Memory B cell (primary cell): ENCODE measurements at regions not wholly inside any gene's neighbourhood (a gene's known extent, or its start where the extent isn't known, plus 50 kb on each side); places are given as distances from the start of the nearest gene placed in this dataset.

Experiments used
- ATAC-seq: fragments of 150-1000 bp; cut with Tn5 transposase; 2 replicates; pipeline ENCODE4 v1.10.0; 2021; ENCODE audit warnings: low read depth, mild to moderate bottlenecking, moderate library complexity
- DNase-seq, 2 donors: peaks; one replicate each; pipeline ENCODE4 v3.0.0; 2022; ENCODE audit warnings: low spot score in 2 of 2
- H3K27ac Mint-ChIP-seq: one replicate; pipeline ENCODE4 v1.8.0; 2022; ENCODE audit warnings: mild to moderate bottlenecking, moderate library complexity, mixed read lengths
- H3K27me3 Mint-ChIP-seq: one replicate; pipeline ENCODE4 v1.8.0; 2022; ENCODE audit warnings: mixed read lengths
- H3K36me3 Mint-ChIP-seq: one replicate; pipeline ENCODE4 v1.8.0; 2022; ENCODE audit warnings: mild to moderate bottlenecking, mixed read lengths
- H3K4me1 Mint-ChIP-seq: one replicate; pipeline ENCODE4 v1.8.0; 2022; ENCODE audit warnings: mixed read lengths
- H3K4me3 Mint-ChIP-seq: one replicate; pipeline ENCODE4 v1.8.0; 2022; ENCODE audit warnings: mild to moderate bottlenecking, moderate library complexity, mixed read lengths
- H3K9me3 Mint-ChIP-seq: one replicate; pipeline ENCODE4 v1.8.0; 2022; ENCODE audit warnings: mixed read lengths

DNA sequence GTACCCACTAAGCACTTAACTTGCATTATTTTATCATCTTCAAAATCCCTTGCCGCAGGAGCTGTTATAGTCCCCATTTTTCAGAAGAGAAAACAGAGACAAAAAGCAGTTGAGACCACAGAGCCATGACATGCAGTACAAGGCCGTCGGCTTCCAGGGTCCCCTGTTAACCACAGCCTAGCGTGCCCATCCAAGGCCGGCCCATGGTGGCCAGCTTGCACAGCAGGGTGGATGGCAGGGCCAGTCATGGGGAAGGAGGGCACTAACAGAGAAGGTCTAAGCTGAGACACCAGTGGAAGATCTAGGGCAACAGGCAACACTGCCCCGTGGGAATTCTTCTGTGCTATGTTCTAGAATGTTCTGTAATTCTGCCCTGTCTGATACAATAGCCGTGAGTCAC, 192.6 kb upstream of the ID2 start:
- no peaks in the 10 kb centered on the region for H3K9me3 Mint-ChIP-seq
- H3K4me3 Mint-ChIP-seq, result no peak overlapping the region
- H3K4me1 Mint-ChIP-seq, result peaks cover 15% of the 10 kb centered on the region
- peaks cover 2% of the 10 kb centered on the region for H3K36me3 Mint-ChIP-seq
- no peak overlapping the region for H3K27ac Mint-ChIP-seq
- no peak for DNase-seq
- ATAC-seq, result no peak
- H3K27me3 Mint-ChIP-seq, result peaks cover 27% of the 10 kb centered on the region

DNA sequence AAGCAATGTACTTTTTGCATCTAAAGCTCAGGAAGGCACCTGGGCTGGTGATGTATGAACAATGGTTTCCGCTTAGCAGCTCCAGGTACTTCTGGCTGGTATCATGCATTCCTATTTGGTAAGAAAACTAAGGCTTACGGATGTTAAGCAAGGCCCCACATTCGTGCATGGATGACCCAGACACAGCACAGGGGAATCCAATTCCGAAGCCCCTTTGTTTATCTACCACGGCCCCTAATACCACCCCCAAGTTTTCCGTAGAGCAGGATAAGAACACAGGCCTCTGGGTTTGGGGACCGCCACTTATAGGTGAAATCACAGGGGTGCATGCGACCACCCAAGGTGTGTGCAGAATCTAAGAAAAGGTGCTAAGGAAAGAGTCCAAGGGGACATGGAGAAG, 192.1 kb upstream of the ID2 start:
- H3K4me1 Mint-ChIP-seq, result peaks cover 15% of the 10 kb centered on the region
- no peak for ATAC-seq
- no peaks in the 10 kb centered on the region for H3K9me3 Mint-ChIP-seq
- no peak overlapping the region for H3K27ac Mint-ChIP-seq
- H3K27me3 Mint-ChIP-seq, result peaks cover 28% of the 10 kb centered on the region
- peaks cover 2% of the 10 kb centered on the region for H3K36me3 Mint-ChIP-seq
- no peak for DNase-seq
- no peak overlapping the region for H3K4me3 Mint-ChIP-seq

DNA sequence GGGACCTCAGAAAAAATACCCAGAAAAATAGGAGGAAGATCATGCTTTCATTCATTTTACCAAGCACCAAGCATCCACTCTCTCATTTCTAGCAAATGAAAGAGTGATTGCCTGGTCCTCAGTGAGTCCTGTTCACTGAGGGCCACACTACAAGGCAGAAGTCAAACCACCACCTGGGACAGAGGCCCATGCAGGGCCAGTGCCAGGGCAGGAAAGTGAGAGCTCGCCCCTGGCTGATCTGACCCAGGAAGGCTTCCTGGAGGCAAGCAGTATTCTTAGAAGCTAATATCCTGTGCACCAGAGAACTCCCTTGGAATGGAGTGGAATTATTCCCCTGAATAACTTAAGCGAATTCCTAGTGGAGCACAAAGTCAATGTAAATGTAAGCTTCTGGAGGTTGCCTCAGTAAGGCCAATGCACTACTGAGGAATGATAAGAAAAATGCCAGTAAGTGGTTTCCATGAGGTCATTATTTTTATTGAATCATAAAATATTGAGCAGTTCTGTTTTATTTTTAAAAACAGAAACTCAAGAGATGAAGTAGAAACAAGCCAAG, 191.6 kb upstream of the ID2 start:
- Mint-ChIP-seq H3K9me3 (no peaks in the 10 kb centered on the region), H3K4me3 (no peak overlapping the region), H3K4me1 (peaks cover 15% of the 10 kb centered on the region), H3K27me3 (peaks cover 31% of the 10 kb centered on the region), H3K36me3 (peaks cover 2% of the 10 kb centered on the region), H3K27ac (no peak overlapping the region)
- ATAC-seq (no peak), DNase-seq (no peak)

DNA sequence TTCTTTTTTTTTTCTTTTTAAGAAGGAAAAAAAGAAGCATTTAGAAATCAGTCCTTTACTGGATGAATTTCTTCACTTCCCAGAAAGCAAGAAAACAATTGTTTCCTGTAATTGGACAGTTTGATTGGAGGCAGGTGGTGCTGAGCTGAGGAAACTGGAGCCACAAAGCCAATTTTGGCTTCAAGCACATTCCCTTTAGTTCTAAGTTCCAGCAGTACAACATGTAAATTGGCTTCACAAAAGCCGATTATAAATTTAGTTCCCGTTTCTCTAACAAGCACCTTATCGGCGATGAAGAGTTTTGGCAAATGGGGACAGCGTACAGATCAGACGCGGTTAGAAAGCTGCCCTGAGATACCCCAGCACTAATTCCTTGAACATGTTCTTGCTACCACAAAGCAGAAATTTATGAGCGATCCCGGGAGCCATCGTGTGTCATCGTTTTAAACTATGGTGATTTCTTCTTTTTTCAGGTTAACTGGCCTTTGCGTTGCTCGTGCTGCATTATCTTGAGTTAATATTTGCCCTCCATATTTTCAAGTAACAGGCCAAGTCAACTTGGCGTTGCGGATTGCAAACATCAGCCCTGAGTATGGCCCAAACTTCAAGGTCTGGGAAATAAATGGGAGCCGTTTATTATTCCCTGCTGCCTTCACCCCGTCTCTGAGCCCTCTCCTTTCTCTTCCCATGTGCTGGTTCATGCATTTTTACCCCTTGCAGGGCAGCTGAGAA, 190.4 kb upstream of the ID2 start:
- Mint-ChIP-seq H3K27me3 (peaks cover 32% of the 10 kb centered on the region), H3K4me1 (peaks cover 15% of the 10 kb centered on the region), H3K4me3 (no peak overlapping the region), H3K36me3 (peaks cover 2% of the 10 kb centered on the region), H3K27ac (no peak overlapping the region), H3K9me3 (no peaks in the 10 kb centered on the region)
- DNase-seq, result no peak
- ATAC-seq, result no peak

DNA sequence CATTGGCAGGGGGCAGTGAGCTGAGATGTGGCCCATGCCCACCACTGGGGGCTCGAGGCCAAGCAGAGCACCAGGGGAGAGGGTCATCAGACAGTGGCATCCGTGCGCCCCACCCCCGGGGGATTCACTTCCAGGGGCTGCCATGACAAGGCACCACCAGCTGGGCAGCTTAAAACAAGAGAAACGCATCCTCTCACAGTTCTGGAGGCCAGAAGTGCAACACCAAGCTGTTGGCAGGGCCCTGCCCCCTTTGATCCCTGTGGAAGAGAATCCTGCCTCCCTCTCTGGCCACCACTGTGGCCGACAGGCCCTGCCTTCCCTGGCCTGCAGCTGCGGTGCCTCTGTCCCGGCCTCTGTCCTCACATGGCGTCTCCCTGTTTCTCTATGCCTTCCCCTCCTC, 187.7 kb upstream of the ID2 start:
- H3K9me3 Mint-ChIP-seq, result no peaks in the 10 kb centered on the region
- no peak overlapping the region for H3K4me3 Mint-ChIP-seq
- H3K27me3 Mint-ChIP-seq, result peaks cover 21% of the 10 kb centered on the region
- no peaks in the 10 kb centered on the region for H3K4me1 Mint-ChIP-seq
- DNase-seq (no peak), ATAC-seq (no peak)
- no peak overlapping the region for H3K27ac Mint-ChIP-seq
- H3K36me3 Mint-ChIP-seq, result no peaks in the 10 kb centered on the region

DNA sequence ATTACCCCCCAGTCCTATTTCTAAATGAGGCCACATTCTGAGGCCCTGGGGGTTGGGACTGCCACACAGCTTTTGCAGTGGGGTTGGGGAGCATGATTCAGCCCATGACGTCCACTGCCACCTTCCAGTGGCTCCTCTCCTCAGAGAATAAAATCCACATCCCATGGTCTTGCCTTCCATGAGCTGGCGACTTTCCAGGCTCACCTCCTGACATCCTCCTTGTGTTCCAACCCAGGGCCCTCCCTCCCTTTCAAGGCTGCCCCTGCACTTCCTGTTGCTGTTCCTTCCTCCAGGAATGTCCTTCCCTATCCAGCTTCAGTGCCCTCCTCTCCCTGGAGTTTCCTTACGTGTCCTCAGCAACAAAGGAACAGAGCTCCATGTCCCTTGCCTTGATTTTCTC, 187.3 kb upstream of the ID2 start:
- no peak overlapping the region for H3K27ac Mint-ChIP-seq
- H3K9me3 Mint-ChIP-seq, result no peaks in the 10 kb centered on the region
- no peaks in the 10 kb centered on the region for H3K4me1 Mint-ChIP-seq
- H3K36me3 Mint-ChIP-seq, result no peaks in the 10 kb centered on the region
- no peak overlapping the region for H3K4me3 Mint-ChIP-seq
- H3K27me3 Mint-ChIP-seq, result peaks cover 21% of the 10 kb centered on the region
- DNase-seq (no peak), ATAC-seq (no peak)

DNA sequence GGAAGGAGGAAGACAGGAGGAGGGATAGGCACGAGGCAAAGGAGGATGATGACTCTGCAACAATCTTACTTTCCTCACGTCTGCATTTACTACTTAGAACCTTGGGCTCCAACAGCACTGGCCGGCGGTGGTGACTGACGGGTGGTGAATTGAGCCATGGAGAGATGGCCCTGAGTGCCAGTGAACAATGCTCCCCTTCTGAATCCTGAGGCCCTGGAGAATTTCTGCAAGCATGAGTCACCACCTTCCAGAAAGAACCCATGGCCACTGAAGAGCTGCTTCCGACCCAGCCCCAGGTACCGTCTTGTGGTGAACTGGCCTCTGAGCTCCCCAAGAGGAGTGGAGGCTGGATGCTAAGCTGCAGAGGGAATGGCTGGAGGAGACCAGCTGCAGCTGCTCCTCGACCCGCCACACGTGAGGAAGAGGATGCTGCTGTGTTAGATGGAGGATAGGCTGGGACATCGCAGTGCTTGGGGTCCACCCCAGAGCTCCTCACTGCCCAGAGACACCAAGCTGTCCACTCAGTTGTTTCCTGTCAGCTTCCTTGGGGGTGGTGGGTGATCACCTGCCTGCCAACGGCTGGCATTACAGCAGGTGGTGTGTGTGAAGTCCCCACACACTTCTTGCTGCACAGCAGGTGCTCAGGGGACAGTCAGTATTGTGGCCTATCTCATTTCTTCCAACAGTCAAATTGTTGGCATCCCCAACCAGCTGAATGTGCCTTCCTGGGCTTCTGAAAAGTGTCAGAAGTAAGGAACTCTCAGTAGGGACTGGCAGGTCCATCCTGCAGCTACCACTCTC, 186.5 kb upstream of the ID2 start:
- peaks cover 21% of the 10 kb centered on the region for H3K27me3 Mint-ChIP-seq
- ATAC-seq (no peak), DNase-seq (no peak)
- no peaks in the 10 kb centered on the region for H3K36me3 Mint-ChIP-seq
- H3K4me1 Mint-ChIP-seq, result no peaks in the 10 kb centered on the region
- no peak overlapping the region for H3K4me3 Mint-ChIP-seq
- H3K27ac Mint-ChIP-seq, result no peak overlapping the region
- H3K9me3 Mint-ChIP-seq, result no peaks in the 10 kb centered on the region

DNA sequence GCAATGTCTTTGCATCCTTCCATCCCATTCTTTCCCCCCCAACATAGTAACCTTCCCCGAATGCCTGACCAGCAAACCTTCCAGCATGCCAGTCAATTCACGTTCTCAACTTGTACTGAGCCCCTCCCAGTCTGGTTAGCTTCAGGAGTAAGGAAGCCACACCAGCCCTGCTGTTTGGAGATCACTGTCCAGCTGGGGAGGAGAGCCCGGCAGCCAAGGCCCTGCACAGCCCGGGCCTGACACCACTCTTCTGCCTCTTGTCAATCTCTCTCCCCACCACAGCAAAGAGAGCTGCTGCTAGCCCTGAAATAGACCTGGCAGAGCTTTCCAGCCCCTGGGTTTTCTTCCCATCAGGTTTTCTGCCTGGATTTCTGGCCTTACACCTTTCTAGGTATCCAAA, 185.8 kb upstream of the ID2 start:
- Mint-ChIP-seq H3K4me3 (no peak overlapping the region), H3K36me3 (no peaks in the 10 kb centered on the region), H3K9me3 (no peaks in the 10 kb centered on the region), H3K27ac (no peak overlapping the region), H3K27me3 (peaks cover 21% of the 10 kb centered on the region), H3K4me1 (no peaks in the 10 kb centered on the region)
- no peak for ATAC-seq
- no peak for DNase-seq

DNA sequence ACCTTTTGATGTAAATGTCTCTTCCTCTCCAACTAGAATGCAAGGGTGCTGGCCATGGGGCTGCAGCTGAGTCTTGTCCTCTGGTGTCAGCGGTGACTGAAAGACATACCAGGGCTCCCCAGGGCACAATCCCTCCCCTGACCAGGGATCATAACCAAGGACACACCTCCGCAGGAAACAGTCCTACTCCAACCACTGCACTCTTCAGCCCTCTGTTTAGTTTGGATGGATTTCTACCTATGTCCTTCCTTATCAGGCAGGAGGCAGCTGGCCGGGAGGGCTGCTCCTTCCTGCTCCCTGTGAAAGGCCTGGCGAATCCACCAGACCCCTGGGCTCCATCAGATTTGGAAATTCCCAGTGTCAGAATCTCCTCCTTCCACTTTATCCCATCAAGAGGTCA, 185.2 kb upstream of the ID2 start:
- peaks cover 21% of the 10 kb centered on the region for H3K27me3 Mint-ChIP-seq
- H3K4me3 Mint-ChIP-seq, result no peak overlapping the region
- no peak overlapping the region for H3K27ac Mint-ChIP-seq
- no peaks in the 10 kb centered on the region for H3K4me1 Mint-ChIP-seq
- no peaks in the 10 kb centered on the region for H3K36me3 Mint-ChIP-seq
- ATAC-seq (no peak), DNase-seq (no peak)
- H3K9me3 Mint-ChIP-seq, result no peaks in the 10 kb centered on the region

DNA sequence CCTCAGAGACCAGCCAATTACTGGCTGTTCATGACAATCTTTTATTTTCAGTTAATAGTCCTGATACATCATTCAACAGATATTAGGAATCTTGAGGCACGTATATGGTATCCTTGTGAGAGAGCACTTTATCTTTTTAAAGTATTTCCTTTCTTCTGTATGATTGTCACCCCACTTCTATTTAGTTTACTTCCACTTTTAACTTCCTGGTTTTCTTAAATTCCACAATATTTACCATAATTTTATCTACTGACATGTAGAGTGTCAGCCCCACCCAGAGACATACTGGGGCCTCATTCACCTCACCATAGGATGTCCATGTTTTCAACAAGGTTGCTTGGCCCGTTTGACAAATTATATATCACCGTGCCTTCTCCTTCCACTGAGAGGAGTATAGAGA, 182.9 kb upstream of the ID2 start:
- no peak overlapping the region for H3K27ac Mint-ChIP-seq
- no peak for ATAC-seq
- no peaks in the 10 kb centered on the region for H3K4me1 Mint-ChIP-seq
- no peak overlapping the region for H3K4me3 Mint-ChIP-seq
- no peak for DNase-seq
- no peaks in the 10 kb centered on the region for H3K36me3 Mint-ChIP-seq
- no peaks in the 10 kb centered on the region for H3K9me3 Mint-ChIP-seq
- H3K27me3 Mint-ChIP-seq, result peaks cover 20% of the 10 kb centered on the region

DNA sequence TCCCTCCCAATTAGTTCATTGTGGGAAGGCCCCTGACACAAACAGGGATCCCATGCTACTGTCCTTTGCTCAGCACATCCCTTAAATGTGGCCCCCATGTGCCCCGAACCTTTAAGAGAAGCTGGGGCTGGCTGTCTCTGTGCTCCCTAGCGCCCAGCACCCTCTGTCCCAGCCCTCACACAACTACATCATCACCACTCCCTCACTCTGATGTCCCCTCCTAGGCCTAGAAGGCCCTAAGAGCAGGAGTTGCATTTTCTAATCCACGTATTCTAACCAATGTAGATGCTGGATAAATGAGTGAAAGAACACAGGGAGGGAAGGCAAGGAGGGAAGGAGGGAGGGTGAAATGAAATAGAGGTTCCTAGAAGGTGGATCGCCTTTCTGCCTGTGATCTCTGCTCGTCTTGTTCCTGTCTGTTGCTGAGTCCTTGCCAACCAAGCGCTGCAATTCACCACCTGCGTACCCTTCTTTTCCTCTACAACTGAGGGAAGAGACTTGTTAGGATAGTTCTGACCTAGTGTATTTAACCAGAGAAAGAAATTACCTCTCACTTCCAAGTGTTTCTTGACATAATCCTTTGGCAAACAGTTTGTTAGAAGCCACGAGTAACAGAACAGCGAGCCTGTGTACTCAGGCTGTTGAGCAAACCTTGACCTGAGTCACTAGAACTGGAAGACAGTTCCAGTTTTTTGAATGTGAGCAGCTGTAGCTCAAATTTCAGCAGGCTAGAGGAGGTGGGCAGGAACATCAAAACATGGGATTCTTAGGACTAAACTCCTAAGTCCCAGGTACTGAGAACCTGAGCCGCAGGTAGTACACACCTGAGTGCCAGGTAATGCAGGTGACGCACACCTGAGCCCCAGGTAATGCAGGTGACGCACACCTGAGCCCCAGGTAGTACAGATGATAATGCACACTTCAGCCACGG, 181.5 kb upstream of the ID2 start:
- Mint-ChIP-seq H3K4me1 (no peaks in the 10 kb centered on the region), H3K27ac (no peak overlapping the region), H3K36me3 (no peaks in the 10 kb centered on the region), H3K4me3 (no peak overlapping the region), H3K9me3 (no peaks in the 10 kb centered on the region), H3K27me3 (peaks cover 16% of the 10 kb centered on the region)
- ATAC-seq (no peak), DNase-seq (no peak)

DNA sequence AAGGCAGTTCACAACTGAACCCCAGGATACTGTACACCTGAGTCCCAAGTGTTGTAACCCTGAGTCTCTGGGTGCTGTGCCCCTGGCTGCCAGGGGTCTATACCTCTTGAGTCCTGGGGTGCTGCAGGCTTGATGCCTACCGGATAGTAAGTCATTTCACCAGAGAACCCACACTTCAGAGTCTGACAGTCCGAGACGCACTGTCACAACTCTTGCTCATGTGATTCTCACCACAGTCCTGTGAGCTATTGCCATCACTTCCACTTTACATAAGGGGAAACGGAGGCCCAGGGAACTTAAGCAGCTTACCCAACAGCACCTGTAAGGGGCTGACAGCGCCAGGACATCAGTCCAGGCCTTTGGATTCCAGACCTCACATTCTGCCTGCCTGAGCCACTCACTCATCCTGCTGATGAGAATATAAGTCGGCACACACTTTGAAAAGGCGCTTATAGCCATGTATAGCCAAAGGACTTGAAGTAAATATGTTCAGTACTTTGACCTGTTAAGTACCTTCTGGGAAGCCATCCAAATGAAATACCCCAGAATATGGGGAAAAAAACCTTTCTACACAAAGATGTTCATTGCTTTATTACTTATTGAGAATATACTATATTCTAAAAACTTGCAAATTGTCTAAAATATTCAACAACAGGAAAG, 180.7 kb upstream of the ID2 start:
- DNase-seq, result no peak
- no peak overlapping the region for H3K27ac Mint-ChIP-seq
- H3K36me3 Mint-ChIP-seq, result no peaks in the 10 kb centered on the region
- no peaks in the 10 kb centered on the region for H3K9me3 Mint-ChIP-seq
- H3K27me3 Mint-ChIP-seq, result peaks cover 14% of the 10 kb centered on the region
- no peak for ATAC-seq
- no peak overlapping the region for H3K4me3 Mint-ChIP-seq
- H3K4me1 Mint-ChIP-seq, result no peaks in the 10 kb centered on the region

DNA sequence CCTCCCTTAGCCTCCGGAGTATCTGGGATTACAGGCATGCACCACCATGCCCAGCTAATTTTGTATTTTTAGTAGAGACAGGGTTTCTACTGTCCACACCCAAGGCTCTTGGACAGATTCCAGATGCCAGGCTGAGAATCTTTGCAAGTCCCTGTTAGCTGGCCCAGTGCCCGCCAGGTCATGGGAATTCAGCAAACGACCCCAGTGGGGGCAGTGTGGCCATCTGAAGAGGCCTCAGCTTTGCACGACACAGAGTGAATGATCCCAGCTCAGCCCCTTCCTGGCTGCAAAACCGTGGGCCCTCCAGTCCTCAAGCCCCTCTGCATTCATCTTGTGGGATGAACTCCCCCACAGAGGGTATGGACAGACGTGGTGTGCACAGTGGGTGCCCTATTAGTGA, 179.5 kb upstream of the ID2 start:
- Mint-ChIP-seq H3K27ac (no peak overlapping the region), H3K4me1 (no peaks in the 10 kb centered on the region), H3K9me3 (no peaks in the 10 kb centered on the region), H3K27me3 (peaks cover 9% of the 10 kb centered on the region), H3K36me3 (no peaks in the 10 kb centered on the region), H3K4me3 (no peak overlapping the region)
- ATAC-seq, result no peak
- DNase-seq, result no peak
